ENCODE measurements at regions not wholly inside any gene's neighbourhood (a gene's known extent, or its start where the extent isn't known, plus 50 kb on each side); places are given as distances from the start of the nearest gene placed in this dataset.

- no peak overlapping the region for H3K4me3 ChIP-seq (ENCODE audit: low read length)
- no peak for DNase-seq (ENCODE audit: low read depth)
- no peak for TF ChIP-seq CTCF (conservative IDR thresholded peaks at IDR 0.05; ENCODE audit: low read depth, low read length)
These were observed 708.9 kb downstream of the POM121L12 start for GRCh38 chr7:53744403-53744760.

GRCh38 chr7:53756946-53757345, 721.5 kb downstream of the POM121L12 start:
- H3K4me3 ChIP-seq (ENCODE audit: low read length): no peak overlapping the region
- DNase-seq (ENCODE audit: low read depth): no peak
- TF ChIP-seq CTCF (conservative IDR thresholded peaks at IDR 0.05; ENCODE audit: low read depth, low read length): no peak

GRCh38 chr7:53768186-53768585, 732.8 kb downstream of the POM121L12 start:
- no peak overlapping the region for H3K4me3 ChIP-seq (ENCODE audit: low read length)
- DNase-seq (ENCODE audit: low read depth): no peak
- TF ChIP-seq CTCF (conservative IDR thresholded peaks at IDR 0.05; ENCODE audit: low read depth, low read length): no peak

- H3K4me3 ChIP-seq (ENCODE audit: low read length): no peak overlapping the region
- DNase-seq (ENCODE audit: low read depth): no peak
- TF ChIP-seq CTCF (conservative IDR thresholded peaks at IDR 0.05; ENCODE audit: low read depth, low read length): no peak
These were observed 736.3 kb downstream of the POM121L12 start for GRCh38 chr7:53771701-53772100.

- TF ChIP-seq CTCF (conservative IDR thresholded peaks at IDR 0.05; ENCODE audit: low read depth, low read length): no peak
- no peak overlapping the region for H3K4me3 ChIP-seq (ENCODE audit: low read length)
- DNase-seq (ENCODE audit: low read depth): no peak
These were observed 740.9 kb downstream of the POM121L12 start for GRCh38 chr7:53776323-53776722.

- H3K4me3 ChIP-seq (ENCODE audit: low read length): no peak overlapping the region
- DNase-seq (ENCODE audit: low read depth): no peak
- TF ChIP-seq CTCF (conservative IDR thresholded peaks at IDR 0.05; ENCODE audit: low read depth, low read length): no peak
These were observed 752.4 kb upstream of the VSTM2A start for GRCh38 chr7:53789741-53790140.

GRCh38 chr7:53794816-53795215, 747.4 kb upstream of the VSTM2A start:
- no peak for TF ChIP-seq CTCF (conservative IDR thresholded peaks at IDR 0.05; ENCODE audit: low read depth, low read length)
- H3K4me3 ChIP-seq (ENCODE audit: low read length): no peak overlapping the region
- DNase-seq (ENCODE audit: low read depth): no peak

Data from retinal pigment epithelial cell (primary cell).